ENCODE measurements at regions not wholly inside any gene's neighbourhood (a gene's known extent, or its start where the extent isn't known, plus 50 kb on each side); places are given as distances from the start of the nearest gene placed in this dataset.

GRCh38 chr13:107553838-107554237 is 661.5 kb downstream of the LIG4 start:
- no peak for TF ChIP-seq POLR2AphosphoS5 (IDR thresholded peaks at IDR 0.05; ENCODE audit: control insufficient read depth, insufficient read depth, low read depth, low read length)
- TF ChIP-seq ZNF121 (CRISPR knock-in tag; conservative IDR thresholded peaks at IDR 0.05): no peak
- no peak for TF ChIP-seq RCOR1 (IDR thresholded peaks at IDR 0.05; ENCODE audit: borderline replicate concordance in 1 of 2, low read depth in 2 of 2, low read length in 2 of 2)
- TF ChIP-seq SP1 (CRISPR knock-in tag; IDR thresholded peaks at IDR 0.05): no peak
- TF ChIP-seq CTCF (IDR thresholded peaks at IDR 0.05 in 2 of 3, conservative IDR thresholded peaks at IDR 0.05 in 1 of 3; ENCODE audit: insufficient read depth in 2 of 3, low read depth in 1 of 3, low read length in 3 of 3): no peak
- no peak for TF ChIP-seq FOXJ2 (tag; IDR thresholded peaks at IDR 0.05)
- no peak for TF ChIP-seq ZFX (CRISPR knock-in tag; IDR thresholded peaks at IDR 0.05)

All from K562 (cell line).